GM12878 (cell line): ENCODE measurements at regions not wholly inside any gene's neighbourhood (a gene's known extent, or its start where the extent isn't known, plus 50 kb on each side); places are given as distances from the start of the nearest gene placed in this dataset.

Experiments used
- ATAC-seq: fragments of 200-7000 bp; cut with Tn5 transposase; 3 replicates; pipeline ENCODE4 v1.9.1; 2020; ENCODE audit warnings: mild to moderate bottlenecking, moderate library complexity
- BruUV-seq: library from RNA; stranded (reverse); fragments of 400-500 nt; replicated peaks from 2 replicates; lab custom pipeline; 2021; lab: Mats Ljungman, UMichigan
- CTCF ChIA-PET: fragments of 300-600 bp; sonication (Branson Sonifier 250); formaldehyde crosslinking; extraction: SDS; loops from one replicate; lab custom pipeline; 2021; ENCODE audit warnings: inconsistent platforms; lab: Yijun Ruan, JAX
- POLR2A ChIA-PET: fragments of 350-600 bp; formaldehyde crosslinking; extraction: SDS; loops from one replicate; lab custom pipeline; 2021; ENCODE audit warnings: inconsistent platforms; lab: Charles Lee
- RAD21 ChIA-PET: fragments of 300-600 bp; sonication (Branson Sonifier 250); formaldehyde crosslinking; loops from one replicate; lab custom pipeline; 2023; ENCODE audit warnings: antibody characterized with exemption; ENCODE audit not compliant: unreplicated experiment; lab: Charles Lee
- SMC1A ChIA-PET: fragments of 300-600 bp; sonication (Branson Sonifier 250); formaldehyde crosslinking; loops from one replicate; lab custom pipeline; 2023; ENCODE audit not compliant: unreplicated experiment, uncharacterized antibody; lab: Charles Lee
- DNase-seq: peaks from one replicate; pipeline ENCODE4 v3.0.0-alpha.2; 2011; ENCODE audit warnings: low read depth, low spot score
- FAIRE-seq: peaks from 3 replicates; lab custom pipeline; 2011; peaks lifted over from hg19 to GRCh38; lab: Jason Lieb, UNC
- H2AFZ ChIP-seq: 2 replicates; pipeline ENCODE4 v1.6.0; 2011; ENCODE audit warnings: low read depth, low read length, control low read depth; ENCODE audit not compliant: control insufficient read depth
- H3K27ac ChIP-seq: 2 replicates; pipeline ENCODE4 v1.5.1; 2011; ENCODE audit warnings: control low read depth; ENCODE audit not compliant: control insufficient read depth, insufficient read depth
- H3K27me3 ChIP-seq, 2 experiments: replicated peaks in 1 of 2; 2 replicates each; pipeline versions ENCODE4 v1.6.0 to v1.6.1; 2011; ENCODE audit warnings: low read length in 1 of 2; ENCODE audit not compliant: control insufficient read depth in 2 of 2, insufficient read depth in 2 of 2
- H3K36me3 ChIP-seq, 2 experiments: 2 replicates each; pipeline ENCODE4 v1.5.1; 2011; ENCODE audit warnings: low read length in 1 of 2; ENCODE audit not compliant: control insufficient read depth in 2 of 2, insufficient read depth in 2 of 2
- H3K4me1 ChIP-seq: 2 replicates; pipeline ENCODE4 v1.6.1; 2011; ENCODE audit warnings: mild to moderate bottlenecking, low read length, moderate library complexity, mixed read lengths; ENCODE audit not compliant: control insufficient read depth, insufficient read depth
- H3K4me2 ChIP-seq: 2 replicates; pipeline ENCODE4 v1.6.0; 2011; ENCODE audit warnings: control low read depth; ENCODE audit not compliant: control insufficient read depth, insufficient read depth
- H3K4me3 ChIP-seq: fragments of 200-600 bp; sonication (generic); 2 replicates; pipeline ENCODE4 v1.5.1; 2016
- H3K79me2 ChIP-seq: 2 replicates; pipeline ENCODE4 v1.6.0; 2011; ENCODE audit warnings: low read length; ENCODE audit not compliant: control insufficient read depth, insufficient read depth
- H3K9ac ChIP-seq: 2 replicates; pipeline ENCODE4 v1.8.0; 2011; ENCODE audit warnings: low read length, control low read depth, mixed read lengths; ENCODE audit not compliant: control insufficient read depth, insufficient read depth
- H3K9me3 ChIP-seq: replicated peaks from 3 replicates; pipeline ENCODE4 v1.5.1; 2011; ENCODE audit warnings: mild to moderate bottlenecking, low read length; ENCODE audit not compliant: control insufficient read depth, insufficient read depth
- H4K20me1 ChIP-seq: 2 replicates; pipeline ENCODE4 v1.6.0; 2011; ENCODE audit not compliant: control insufficient read depth, insufficient read depth
- NFIC ChIP-seq: IDR thresholded peaks from 2 replicates; pipeline ENCODE4 v1.6.1; 2012; ENCODE audit warnings: low read depth, mild to moderate bottlenecking, inconsistent platforms, low read length, moderate library complexity
- POLR2AphosphoS5 ChIP-seq: IDR thresholded peaks from 2 replicates; pipeline ENCODE4 v1.6.1; 2011; ENCODE audit warnings: mild to moderate bottlenecking, low read length, inconsistent platforms
- RAD21 ChIP-seq: IDR thresholded peaks from 2 replicates; pipeline ENCODE4 v1.6.1; 2011; ENCODE audit warnings: mild to moderate bottlenecking, low read depth, low read length, moderate library complexity; ENCODE audit not compliant: insufficient read depth
- RCOR1 ChIP-seq: conservative IDR thresholded peaks from 2 replicates; pipeline ENCODE4 v1.6.1; 2012; ENCODE audit warnings: low read depth, low read length, improper control_type of control experiment
- SMAD1 ChIP-seq: fragments of 450-650 bp; IDR thresholded peaks from 2 replicates; pipeline ENCODE4 v1.6.1; 2018; ENCODE audit warnings: mild to moderate bottlenecking, low read depth; ENCODE audit not compliant: partially characterized antibody
- SPI1 ChIP-seq: IDR thresholded peaks from 2 replicates; pipeline ENCODE4 v1.6.1; 2011; ENCODE audit warnings: low read depth, mild to moderate bottlenecking, low read length, moderate library complexity, borderline replicate concordance; ENCODE audit not compliant: insufficient read depth
- STAT3 ChIP-seq: IDR thresholded peaks from 2 replicates; pipeline ENCODE4 v1.6.1; 2011; ENCODE audit warnings: low read depth, low read length, improper control_type of control experiment
- SUZ12 ChIP-seq: fragments of 200-600 bp; sonication (generic); IDR thresholded peaks from one replicate; pipeline ENCODE4 v1.6.1; 2018; ENCODE audit warnings: antibody characterized with exemption, mild to moderate bottlenecking; ENCODE audit not compliant: unreplicated experiment
- WRNIP1 ChIP-seq: IDR thresholded peaks from 2 replicates; pipeline ENCODE4 v1.6.1; 2011; ENCODE audit warnings: low read depth, low read length, improper control_type of control experiment, borderline replicate concordance
- WGBS: methylation state at CpG from one replicate; pipeline ENCODE4 v1.1.6; 2016; ENCODE audit warnings: low lambda C conversion rate; ENCODE audit not compliant: insufficient replicate concordance, insufficient coverage; ENCODE audit errors: missing lambda C conversion rate; 5-methylcytosine and 5-hydroxymethylcytosine counted together
- in situ Hi-C: fragments of 300-500 bp; cut with MboI; formaldehyde crosslinking; loops from 9 replicates; pipeline ENCODE4 v1.14.3; 2018; ENCODE audit warnings: mixed read lengths
- intact Hi-C: fragments of 100-400 bp; cut with micrococcal nuclease; formaldehyde crosslinking; loops from one replicate; pipeline ENCODE4 v1.14.2; 2022; ENCODE audit not compliant: unreplicated experiment
- TF ChIP-seq, protein P1 (sequence below): fragments of 450-650 bp; IDR thresholded peaks from 2 replicates; pipeline ENCODE4 v1.6.1; 2017; ENCODE audit warnings: mild to moderate bottlenecking

DNA sequence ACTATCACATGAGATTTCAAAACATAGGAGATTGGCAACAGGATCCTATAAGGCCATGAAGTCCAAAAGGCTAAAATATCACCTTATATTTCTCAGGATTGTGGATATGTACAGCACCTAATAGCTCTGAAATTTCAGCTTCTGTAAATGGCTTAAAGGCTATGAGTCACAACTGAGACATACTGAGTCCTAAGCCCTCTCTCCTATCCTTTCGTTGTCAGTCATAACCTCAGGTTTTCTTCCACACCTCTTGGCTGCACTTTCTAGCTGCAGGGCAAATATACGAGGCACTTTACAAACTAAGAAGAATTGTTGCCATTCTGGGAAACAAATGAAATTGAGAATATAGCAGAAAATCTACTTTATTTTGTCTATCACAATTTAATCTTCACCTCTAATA lies 969.9 kb upstream of the EPHA7 start (continued):
- TF ChIP-seq, protein P1, sequence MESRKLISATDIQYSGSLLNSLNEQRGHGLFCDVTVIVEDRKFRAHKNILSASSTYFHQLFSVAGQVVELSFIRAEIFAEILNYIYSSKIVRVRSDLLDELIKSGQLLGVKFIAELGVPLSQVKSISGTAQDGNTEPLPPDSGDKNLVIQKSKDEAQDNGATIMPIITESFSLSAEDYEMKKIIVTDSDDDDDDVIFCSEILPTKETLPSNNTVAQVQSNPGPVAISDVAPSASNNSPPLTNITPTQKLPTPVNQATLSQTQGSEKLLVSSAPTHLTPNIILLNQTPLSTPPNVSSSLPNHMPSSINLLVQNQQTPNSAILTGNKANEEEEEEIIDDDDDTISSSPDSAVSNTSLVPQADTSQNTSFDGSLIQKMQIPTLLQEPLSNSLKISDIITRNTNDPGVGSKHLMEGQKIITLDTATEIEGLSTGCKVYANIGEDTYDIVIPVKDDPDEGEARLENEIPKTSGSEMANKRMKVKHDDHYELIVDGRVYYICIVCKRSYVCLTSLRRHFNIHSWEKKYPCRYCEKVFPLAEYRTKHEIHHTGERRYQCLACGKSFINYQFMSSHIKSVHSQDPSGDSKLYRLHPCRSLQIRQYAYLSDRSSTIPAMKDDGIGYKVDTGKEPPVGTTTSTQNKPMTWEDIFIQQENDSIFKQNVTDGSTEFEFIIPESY = no peak
- TF ChIP-seq WRNIP1 (no peak), NFIC (no peak), RCOR1 (no peak)

DNA sequence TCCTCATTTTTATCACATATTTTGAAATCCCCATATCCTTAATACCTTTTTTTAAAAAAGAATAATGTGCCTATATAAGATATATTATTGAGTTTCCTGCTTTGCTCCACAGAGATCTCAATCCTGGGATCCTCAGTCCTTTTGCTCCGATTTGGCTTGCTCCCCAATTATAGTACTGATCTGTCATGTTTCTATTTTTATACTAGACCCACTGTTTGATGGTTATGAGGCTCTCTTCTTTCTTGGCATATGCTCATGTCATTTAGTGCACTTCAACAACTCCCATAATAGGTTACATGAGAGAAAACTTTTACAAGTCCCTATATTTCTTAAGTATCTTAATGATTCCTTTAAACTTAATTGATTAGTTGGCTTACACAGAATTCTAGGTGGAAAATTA lies 958.5 kb upstream of the EPHA7 start:
- FAIRE-seq (no peak), DNase-seq (no peak)
- intact Hi-C loops (no loop called here), in situ Hi-C loops (no loop called here)
- WGBS = 0% methylated on average over 1 of the region's 1 CpG
- Histone ChIP-seq H3K4me2 (no peak overlapping the region), H4K20me1 (no peaks in the 10 kb centered on the region), H3K79me2 (no peaks in the 10 kb centered on the region), H3K4me1 (no peaks in the 10 kb centered on the region), H3K4me3 (no peak overlapping the region), H3K27me3 (no peaks in the 10 kb centered on the region), H2AFZ (no peak overlapping the region), H3K27ac (no peak overlapping the region)
- ChIA-PET POLR2A (no interaction called here), SMC1A (no interaction called here), CTCF (no interaction called here)
- TF ChIP-seq POLR2AphosphoS5 (no peak), STAT3 (no peak), RAD21 (no peak), SUZ12 (no peak), SMAD1 (no peak), SPI1 (no peak)
- TF ChIP-seq, all 136 proteins: peak for 0
- BruUV-seq = no TSS peak
- Histone ChIP-seq H3K36me3 (no peaks in the 10 kb centered on the region), H3K9me3 (no peaks in the 10 kb centered on the region), H3K9ac (no peak overlapping the region)
- RAD21 ChIA-PET = no interaction called here
- ATAC-seq = no peak
